ENCODE measurements at regions not wholly inside any gene's neighbourhood (a gene's known extent, or its start where the extent isn't known, plus 50 kb on each side); places are given as distances from the start of the nearest gene placed in this dataset.

DNA sequence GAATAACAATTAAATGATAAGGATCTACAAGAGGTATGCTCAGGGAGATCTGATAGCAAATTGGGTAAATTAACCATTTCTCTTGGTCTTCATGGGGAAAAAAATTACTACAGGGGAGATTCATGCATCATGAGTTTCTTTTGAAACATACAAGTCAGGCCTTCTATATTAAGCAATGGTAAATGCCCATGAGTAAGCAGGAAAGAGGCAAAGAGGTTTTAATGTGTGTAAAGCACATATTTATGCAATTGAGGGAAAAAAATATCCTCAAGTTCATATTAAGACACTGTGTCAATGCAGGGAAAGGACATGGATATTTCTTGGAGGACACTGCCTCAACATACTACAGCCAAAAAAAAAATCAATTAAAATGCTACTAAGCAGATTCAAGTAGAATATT lies 73.4 kb upstream of the NR4A3 start:
- H3K9me3 Mint-ChIP-seq: no peaks in the 10 kb centered on the region
- H3K27ac Mint-ChIP-seq: no peak overlapping the region
- H2BK120ac ChIP-seq (ENCODE audit: low read depth, low read length, poor library complexity, severe bottlenecking): no peak overlapping the region

More for the DNA sequence above, 73.4 kb upstream of the NR4A3 start:
- Histone ChIP-seq H3K4me2 (ENCODE audit: insufficient read depth, insufficient read length, low read length) (no peak overlapping the region), H3K27me3 (ENCODE audit: insufficient read depth, low read length) (no peaks in the 10 kb centered on the region), H3K14ac (ENCODE audit: insufficient read depth, low read length) (no peak overlapping the region), H4K20me1 (ENCODE audit: control insufficient read depth, insufficient read depth, insufficient read length) (no peaks in the 10 kb centered on the region), H3K56ac (ENCODE audit: insufficient read length, low read depth, low read length) (no peak overlapping the region), H2BK5ac (ENCODE audit: insufficient read length, low read length) (no peak overlapping the region), H4K5ac (ENCODE audit: insufficient read length, low read depth, low read length) (no peak overlapping the region), H2AFZ (ENCODE audit: low read length) (no peak overlapping the region), H3K9ac (ENCODE audit: extremely low read depth, insufficient read length, low read length) (no peak overlapping the region), H3K23me2 (ENCODE audit: insufficient read length, low read depth, low read length, poor library complexity, severe bottlenecking) (no peaks in the 10 kb centered on the region), H2BK20ac (ENCODE audit: low read depth, low read length, poor library complexity, severe bottlenecking) (no peak overlapping the region), H3K4ac (ENCODE audit: low read depth, low read length) (no peak overlapping the region), H3K79me2 (ENCODE audit: insufficient read depth, low read length) (no peaks in the 10 kb centered on the region), H3T11ph (ENCODE audit: low read length) (no peak overlapping the region), H3K9me3 (ENCODE audit: control insufficient read depth, low read depth, low read length) (no peaks in the 10 kb centered on the region), H3K4me1 (ENCODE audit: insufficient read depth, low read length) (no peaks in the 10 kb centered on the region), H4K8ac (replicated peaks; ENCODE audit: insufficient read length, low read depth, low read length) (no peak overlapping the region), H3K27ac (ENCODE audit: insufficient read length, low read depth, low read length) (no peak overlapping the region), H4K91ac (ENCODE audit: insufficient read length, low read depth, low read length) (no peak overlapping the region), H2BK15ac (ENCODE audit: low read depth, low read length) (no peak overlapping the region), H2AK5ac (ENCODE audit: insufficient read length, low read length) (no peak overlapping the region), H3K23ac (ENCODE audit: insufficient read length, low read depth, low read length) (no peak overlapping the region), H2BK12ac (ENCODE audit: insufficient read length, low read depth, low read length) (no peak overlapping the region), H3K79me1 (ENCODE audit: insufficient read depth, low read depth, low read length, poor library complexity, severe bottlenecking) (no peaks in the 10 kb centered on the region), H3K18ac (ENCODE audit: insufficient read length, low read depth, low read length) (no peak overlapping the region)
- Mint-ChIP-seq H3K4me1 (peaks cover 14 to 15% of the 10 kb centered on the region in 2 experiments), H3K4me3 (no peak overlapping the region), H3K27me3 (ENCODE audit: low read depth) (no peaks in the 10 kb centered on the region), H3K36me3 (ENCODE audit: insufficient read depth in 1 of 3, low read depth in 3 of 3) (no peaks in the 10 kb centered on the region)
- DNase-seq: no peak
- no peak for TF ChIP-seq CTCF (conservative IDR thresholded peaks at IDR 0.05)
